ENCODE measurements at regions not wholly inside any gene's neighbourhood (a gene's known extent, or its start where the extent isn't known, plus 50 kb on each side); places are given as distances from the start of the nearest gene placed in this dataset.

DNA sequence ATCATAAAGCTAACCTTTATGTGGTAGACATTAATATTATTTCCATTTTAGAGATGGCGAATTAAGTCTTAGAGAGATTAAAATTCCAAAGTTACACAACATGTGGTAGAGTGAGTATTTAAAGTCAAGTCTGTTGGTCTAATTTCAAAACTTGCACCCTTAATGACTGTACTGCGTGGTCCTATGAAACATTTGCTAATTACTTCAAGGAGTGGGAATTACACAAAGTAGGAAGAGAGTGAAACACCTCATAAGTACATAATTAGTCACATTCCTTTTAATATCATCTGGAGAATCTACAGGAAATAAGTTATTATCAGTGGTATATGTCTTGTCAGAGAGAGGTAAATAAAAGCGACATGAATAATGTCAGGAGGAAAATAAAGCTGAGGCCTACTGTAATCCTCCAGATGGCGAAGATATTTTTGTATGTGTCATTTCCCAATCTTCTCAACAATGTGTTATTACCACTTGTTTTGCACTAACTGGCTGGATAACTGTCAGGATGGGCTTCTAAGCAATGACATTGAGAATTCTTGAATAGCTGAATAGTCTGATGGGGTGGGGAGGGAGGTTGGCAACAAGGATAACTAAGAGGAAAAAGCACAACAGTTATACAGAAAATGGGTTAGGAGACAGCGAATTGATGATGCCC, 95.5 kb downstream of the TNFSF18 start:
- Histone ChIP-seq H3K36me3 (ENCODE audit: control insufficient read depth, insufficient read depth, low read length) (no peaks in the 10 kb centered on the region), H3K27me3 (ENCODE audit: control insufficient read depth, insufficient read depth, low read length) (no peaks in the 10 kb centered on the region), H3K9me3 (replicated peaks; ENCODE audit: control insufficient read depth, low read depth, low read length) (no peaks in the 10 kb centered on the region), H3K27ac (ENCODE audit: low read length) (no peak overlapping the region), H3K4me3 (ENCODE audit: low read length) (no peak overlapping the region), H3K4me1 (ENCODE audit: control insufficient read depth, insufficient read depth, low read length) (no peaks in the 10 kb centered on the region)
- WGBS (ENCODE audit: insufficient coverage) = 100% methylated on average over 1 of the region's 5 CpGs
- DNase-seq = no peak

DNA sequence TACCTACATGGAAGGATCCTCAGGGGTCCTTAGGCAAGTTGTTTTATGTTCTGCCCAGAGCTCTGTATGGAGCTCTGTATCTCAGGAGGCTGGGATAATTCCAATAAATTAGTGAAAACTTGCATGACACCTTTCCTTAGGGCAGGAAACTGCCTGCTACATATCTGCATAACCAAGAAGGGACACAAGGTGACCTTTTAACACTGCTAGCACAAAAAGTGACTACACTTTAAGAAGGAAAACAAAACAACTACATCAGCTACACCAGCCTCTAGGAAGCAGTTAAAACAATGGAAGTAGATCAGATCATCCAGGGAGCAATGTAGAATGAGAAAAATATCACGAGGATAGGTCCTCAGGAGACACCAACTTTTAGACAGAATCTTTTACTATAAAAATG, 93.9 kb downstream of the TNFSF18 start:
- WGBS (ENCODE audit: insufficient coverage) = no CpG with 5 or more reads among the region's 1 CpG
- Histone ChIP-seq H3K9me3 (replicated peaks; ENCODE audit: control insufficient read depth, low read depth, low read length) (no peaks in the 10 kb centered on the region), H3K4me3 (ENCODE audit: low read length) (no peak overlapping the region), H3K4me1 (ENCODE audit: control insufficient read depth, insufficient read depth, low read length) (no peaks in the 10 kb centered on the region), H3K27ac (ENCODE audit: low read length) (no peak overlapping the region), H3K36me3 (ENCODE audit: control insufficient read depth, insufficient read depth, low read length) (no peaks in the 10 kb centered on the region), H3K27me3 (ENCODE audit: control insufficient read depth, insufficient read depth, low read length) (no peaks in the 10 kb centered on the region)
- DNase-seq = no peak

GRCh38 chr1:172957491-172957890, 93.2 kb downstream of the TNFSF18 start:
- Histone ChIP-seq H3K27ac (ENCODE audit: low read length) (no peak overlapping the region), H3K4me3 (ENCODE audit: low read length) (no peak overlapping the region), H3K27me3 (ENCODE audit: control insufficient read depth, insufficient read depth, low read length) (no peaks in the 10 kb centered on the region), H3K9me3 (replicated peaks; ENCODE audit: control insufficient read depth, low read depth, low read length) (no peaks in the 10 kb centered on the region), H3K36me3 (ENCODE audit: control insufficient read depth, insufficient read depth, low read length) (no peaks in the 10 kb centered on the region), H3K4me1 (ENCODE audit: control insufficient read depth, insufficient read depth, low read length) (no peaks in the 10 kb centered on the region)
- no peak for DNase-seq

DNA sequence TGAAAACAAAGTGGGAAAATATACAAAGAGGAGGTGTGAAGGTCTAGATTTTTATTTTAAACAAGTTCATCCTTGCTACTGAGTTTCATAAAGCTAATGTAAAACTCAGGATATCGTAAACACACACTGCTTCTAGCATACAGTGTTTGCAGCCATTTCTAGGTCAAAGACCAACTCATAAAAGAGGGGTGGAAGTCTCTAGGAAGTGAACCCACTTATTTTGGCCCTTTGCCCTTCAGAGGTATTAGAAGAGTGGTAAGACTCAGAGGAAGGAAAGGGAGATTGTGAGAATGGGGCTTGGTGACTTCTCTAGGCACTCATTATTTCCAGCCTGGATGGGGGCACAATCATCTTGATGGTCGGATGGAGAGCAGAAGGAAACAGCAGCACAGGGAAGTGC, 91.2 kb downstream of the TNFSF18 start:
- H3K36me3 ChIP-seq (ENCODE audit: control insufficient read depth, insufficient read depth, low read length) = no peaks in the 10 kb centered on the region
- no peak for DNase-seq
- H3K4me3 ChIP-seq (ENCODE audit: low read length) = no peak overlapping the region
- H3K27ac ChIP-seq (ENCODE audit: low read length) = no peak overlapping the region
- H3K9me3 ChIP-seq (replicated peaks; ENCODE audit: control insufficient read depth, low read depth, low read length) = no peaks in the 10 kb centered on the region
- no CpG with 5 or more reads among the region's 2 CpGs for WGBS (ENCODE audit: insufficient coverage)
- H3K4me1 ChIP-seq (ENCODE audit: control insufficient read depth, insufficient read depth, low read length) = no peaks in the 10 kb centered on the region
- no peaks in the 10 kb centered on the region for H3K27me3 ChIP-seq (ENCODE audit: control insufficient read depth, insufficient read depth, low read length)

GRCh38 chr1:172960019-172960418, 90.7 kb downstream of the TNFSF18 start:
- no CpG with 5 or more reads among the region's 3 CpGs for WGBS (ENCODE audit: insufficient coverage)
- Histone ChIP-seq H3K4me3 (ENCODE audit: low read length) (no peak overlapping the region), H3K9me3 (replicated peaks; ENCODE audit: control insufficient read depth, low read depth, low read length) (no peaks in the 10 kb centered on the region), H3K27me3 (ENCODE audit: control insufficient read depth, insufficient read depth, low read length) (no peaks in the 10 kb centered on the region), H3K4me1 (ENCODE audit: control insufficient read depth, insufficient read depth, low read length) (no peaks in the 10 kb centered on the region), H3K27ac (ENCODE audit: low read length) (no peak overlapping the region), H3K36me3 (ENCODE audit: control insufficient read depth, insufficient read depth, low read length) (no peaks in the 10 kb centered on the region)
- DNase-seq = no peak

DNA sequence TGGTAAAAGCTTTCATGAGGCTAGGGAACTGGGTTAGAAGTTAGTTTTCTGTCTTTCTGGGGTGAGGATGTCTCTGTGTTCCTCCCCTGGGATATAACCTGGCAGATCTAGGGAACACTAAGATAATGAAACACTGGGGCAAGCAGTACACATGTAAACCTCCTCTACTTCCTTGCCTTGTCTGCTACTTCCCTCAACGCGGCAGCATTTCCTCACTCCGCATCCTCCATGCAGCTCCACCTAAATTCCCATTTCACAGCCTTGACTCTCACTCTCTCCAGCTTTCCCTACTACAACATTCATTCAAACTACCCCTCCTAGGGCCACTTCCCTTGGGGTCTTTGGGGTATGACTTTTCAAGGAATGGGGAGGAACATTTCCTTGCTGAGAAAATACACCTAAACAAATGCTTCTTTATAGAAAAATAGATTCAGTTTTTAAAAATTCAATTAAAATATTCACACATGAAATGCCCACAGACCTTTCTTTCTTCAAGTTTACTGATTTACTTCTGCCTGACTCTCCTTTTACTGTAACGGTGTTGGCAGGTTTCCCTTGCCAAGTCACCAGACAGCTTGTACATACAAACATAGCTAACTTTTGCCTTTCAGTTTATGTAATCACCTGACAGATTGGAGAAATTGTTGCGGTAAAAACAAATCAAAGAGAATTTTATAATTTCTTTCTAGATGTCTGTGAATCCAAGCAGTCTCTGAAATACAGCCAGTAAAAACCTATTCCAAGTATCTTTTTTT, 90.1 kb downstream of the TNFSF18 start:
- Histone ChIP-seq H3K4me1 (ENCODE audit: control insufficient read depth, insufficient read depth, low read length) (no peaks in the 10 kb centered on the region), H3K27me3 (ENCODE audit: control insufficient read depth, insufficient read depth, low read length) (no peaks in the 10 kb centered on the region), H3K9me3 (replicated peaks; ENCODE audit: control insufficient read depth, low read depth, low read length) (no peaks in the 10 kb centered on the region), H3K36me3 (ENCODE audit: control insufficient read depth, insufficient read depth, low read length) (no peaks in the 10 kb centered on the region), H3K27ac (ENCODE audit: low read length) (no peak overlapping the region), H3K4me3 (ENCODE audit: low read length) (no peak overlapping the region)
- DNase-seq = peak; percentile 34
- 63% methylated on average over 3 of the region's 5 CpGs for WGBS (ENCODE audit: insufficient coverage)

DNA sequence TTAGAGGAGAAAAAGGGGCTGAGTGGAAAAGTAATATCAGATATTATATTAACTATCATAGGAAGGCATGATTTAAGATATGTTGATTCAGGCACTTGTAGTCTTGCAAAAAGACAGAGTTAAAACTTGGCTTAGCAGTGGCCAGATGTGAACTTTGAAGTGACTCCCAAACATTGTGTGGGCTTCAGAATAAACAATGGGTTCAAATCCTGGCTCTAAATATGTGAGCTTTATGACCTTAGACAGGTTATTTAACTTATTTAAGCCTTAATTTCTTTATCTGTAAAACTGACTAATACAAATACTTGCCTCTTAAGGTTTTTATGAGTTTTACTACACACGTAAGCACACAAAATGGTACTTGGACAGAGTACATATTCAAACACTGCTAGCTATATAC, 85.9 kb downstream of the TNFSF18 start:
- no peaks in the 10 kb centered on the region for H3K27me3 ChIP-seq (ENCODE audit: control insufficient read depth, insufficient read depth, low read length)
- WGBS (ENCODE audit: insufficient coverage) = no CpG with 5 or more reads among the region's 1 CpG
- H3K9me3 ChIP-seq (replicated peaks; ENCODE audit: control insufficient read depth, low read depth, low read length) = no peaks in the 10 kb centered on the region
- DNase-seq = no peak
- no peaks in the 10 kb centered on the region for H3K4me1 ChIP-seq (ENCODE audit: control insufficient read depth, insufficient read depth, low read length)
- no peak overlapping the region for H3K4me3 ChIP-seq (ENCODE audit: low read length)
- no peak overlapping the region for H3K27ac ChIP-seq (ENCODE audit: low read length)
- no peaks in the 10 kb centered on the region for H3K36me3 ChIP-seq (ENCODE audit: control insufficient read depth, insufficient read depth, low read length)

GRCh38 chr1:172966844-172967540, 83.7 kb downstream of the TNFSF18 start:
- Histone ChIP-seq H3K27ac (ENCODE audit: low read length) (no peak overlapping the region), H3K27me3 (ENCODE audit: control insufficient read depth, insufficient read depth, low read length) (no peaks in the 10 kb centered on the region)
- DNase-seq = no peak

DNA sequence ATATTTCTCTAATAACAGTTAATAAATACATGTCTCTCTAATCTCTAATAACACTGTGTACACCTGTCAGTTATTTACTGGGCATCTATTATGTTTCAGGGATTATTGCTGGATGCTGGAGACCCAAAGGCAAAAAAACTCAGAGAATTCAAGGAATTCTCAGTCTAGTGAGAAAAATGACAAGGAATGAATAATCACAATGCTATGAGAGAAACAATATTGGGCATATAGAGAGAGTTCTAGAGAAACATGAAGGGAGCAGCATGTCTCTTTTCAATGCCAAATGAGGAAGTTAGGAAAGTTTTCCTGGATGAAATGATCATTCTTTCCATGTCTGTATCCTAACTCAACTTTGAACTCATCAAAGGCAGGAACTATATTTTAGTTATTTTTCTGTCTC, 82.8 kb downstream of the TNFSF18 start:
- no peaks in the 10 kb centered on the region for H3K36me3 ChIP-seq (ENCODE audit: control insufficient read depth, insufficient read depth, low read length)
- no peak for DNase-seq
- H3K9me3 ChIP-seq (replicated peaks; ENCODE audit: control insufficient read depth, low read depth, low read length) = no peaks in the 10 kb centered on the region

More at GRCh38 chr1:172966844-172967540, 83.7 kb downstream of the TNFSF18 start:
- Histone ChIP-seq H3K9me3 (replicated peaks; ENCODE audit: control insufficient read depth, low read depth, low read length) (no peaks in the 10 kb centered on the region), H3K36me3 (ENCODE audit: control insufficient read depth, insufficient read depth, low read length) (no peaks in the 10 kb centered on the region), H3K4me3 (ENCODE audit: low read length) (no peak overlapping the region), H3K4me1 (ENCODE audit: control insufficient read depth, insufficient read depth, low read length) (no peaks in the 10 kb centered on the region)

DNA sequence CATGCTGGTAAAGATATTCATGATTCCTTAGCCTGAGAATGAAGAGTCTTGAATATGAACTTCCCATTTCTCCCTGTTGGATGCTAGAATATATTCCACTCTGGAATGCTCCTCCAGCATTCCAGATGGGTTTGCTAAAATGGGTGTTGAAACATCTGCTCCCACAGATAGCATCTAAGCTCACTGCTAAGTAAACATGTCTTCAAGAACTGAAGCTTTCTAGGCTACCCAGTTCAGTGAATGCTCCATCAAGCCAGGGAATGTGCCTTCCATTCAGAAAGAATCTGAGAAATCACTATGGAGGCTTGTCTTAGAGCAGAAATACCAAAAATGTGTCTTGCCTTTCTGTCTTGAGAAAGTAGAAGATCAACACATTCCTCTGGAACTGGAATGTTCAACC, 81.1 kb downstream of the TNFSF18 start:
- no peak for DNase-seq
- Histone ChIP-seq H3K4me1 (ENCODE audit: control insufficient read depth, insufficient read depth, low read length) (no peaks in the 10 kb centered on the region), H3K9me3 (replicated peaks; ENCODE audit: control insufficient read depth, low read depth, low read length) (no peaks in the 10 kb centered on the region), H3K4me3 (ENCODE audit: low read length) (no peak overlapping the region), H3K27ac (ENCODE audit: low read length) (no peak overlapping the region), H3K36me3 (ENCODE audit: control insufficient read depth, insufficient read depth, low read length) (no peaks in the 10 kb centered on the region), H3K27me3 (ENCODE audit: control insufficient read depth, insufficient read depth, low read length) (no peaks in the 10 kb centered on the region)

More for the DNA sequence above, 82.8 kb downstream of the TNFSF18 start:
- Histone ChIP-seq H3K27ac (ENCODE audit: low read length) (no peak overlapping the region), H3K4me1 (ENCODE audit: control insufficient read depth, insufficient read depth, low read length) (no peaks in the 10 kb centered on the region), H3K27me3 (ENCODE audit: control insufficient read depth, insufficient read depth, low read length) (no peaks in the 10 kb centered on the region), H3K4me3 (ENCODE audit: low read length) (no peak overlapping the region)

Measured in muscle of leg (tissue), 3 donors.